NCI-H1694 (cell line): ENCODE measurements at regions not wholly inside any gene's neighbourhood (a gene's known extent, or its start where the extent isn't known, plus 50 kb on each side); places are given as distances from the start of the nearest gene placed in this dataset.

Experiments
- DNase-seq: peaks from one replicate; lab custom pipeline; 2025; lab: John Stamatoyannopoulos, UW

DNA sequence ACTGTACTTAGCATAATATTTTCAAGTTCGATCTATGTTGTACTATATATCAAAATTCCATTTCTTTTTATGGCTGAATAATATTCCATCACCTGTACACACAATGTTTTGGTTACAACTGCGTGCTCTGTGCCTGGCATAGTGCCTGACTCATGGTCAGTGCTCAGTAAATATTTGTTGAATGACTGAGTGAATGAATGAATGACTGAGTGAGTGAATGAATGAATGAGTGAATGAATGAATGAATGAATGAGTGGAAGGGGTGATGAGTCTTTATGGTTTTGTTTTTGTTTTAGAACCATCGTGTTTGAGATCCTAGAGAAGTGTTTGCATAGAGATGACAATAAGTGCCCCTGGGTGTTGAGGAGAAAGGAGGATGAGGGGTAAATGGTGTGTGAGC lies 155.3 kb downstream of the MRM1 start:
- DNase-seq = no peak

DNA sequence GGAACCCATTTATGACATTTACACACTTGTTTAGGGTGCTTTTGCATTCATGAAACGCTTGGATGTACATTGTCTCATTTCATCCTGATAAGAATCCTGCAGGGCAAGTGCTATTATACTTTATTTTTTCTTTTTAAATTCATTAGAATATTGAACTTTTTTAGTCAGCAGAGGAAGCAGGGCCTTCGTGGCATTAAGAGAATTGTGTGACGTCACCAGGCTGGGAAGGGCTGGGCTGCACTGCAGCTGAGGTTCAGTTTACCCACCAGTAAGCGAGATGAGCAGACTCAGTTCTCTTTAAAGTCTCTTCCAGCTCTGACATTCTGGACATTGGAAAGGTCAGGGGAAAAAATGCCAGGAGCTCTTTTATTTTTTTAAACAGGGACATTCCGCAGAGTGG lies 159.0 kb downstream of the MRM1 start:
- DNase-seq = no peak

DNA sequence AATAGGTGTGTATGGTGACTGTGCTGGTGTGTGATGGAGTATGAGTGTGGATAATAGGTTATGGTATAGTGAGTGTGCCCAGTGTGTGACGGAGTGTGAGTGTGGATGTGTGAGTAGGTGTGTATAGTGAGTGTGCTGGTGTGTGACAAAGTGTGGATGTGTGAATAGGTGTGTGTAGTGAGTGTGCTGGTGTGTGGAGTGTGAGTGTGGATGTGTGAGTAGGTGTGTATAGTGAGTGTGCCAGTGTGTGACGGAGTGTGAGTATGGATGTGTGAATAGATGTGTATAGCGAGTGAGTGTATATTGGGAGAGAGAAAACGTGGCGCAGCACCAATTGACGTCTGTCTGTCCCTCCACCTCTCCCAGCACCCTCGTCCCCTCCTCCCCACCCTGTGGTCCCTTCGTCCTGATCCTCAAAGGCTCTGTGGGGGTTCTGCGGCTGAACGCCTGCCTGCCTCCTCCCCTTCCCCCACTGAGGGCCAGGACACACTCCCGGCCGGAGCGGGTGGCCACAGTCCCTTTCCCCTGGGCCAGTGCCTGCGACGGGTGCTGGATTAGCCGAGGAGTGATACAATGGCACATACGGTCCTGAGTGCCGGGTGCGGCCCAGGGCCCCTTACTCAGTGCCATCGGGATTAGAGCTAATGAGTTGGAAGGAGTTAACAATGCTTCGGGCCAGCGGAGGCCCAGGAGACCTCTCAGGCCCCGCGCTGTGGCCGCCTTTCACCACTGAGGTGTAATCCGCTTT lies 160.0 kb downstream of the MRM1 start:
- DNase-seq = no peak

DNA sequence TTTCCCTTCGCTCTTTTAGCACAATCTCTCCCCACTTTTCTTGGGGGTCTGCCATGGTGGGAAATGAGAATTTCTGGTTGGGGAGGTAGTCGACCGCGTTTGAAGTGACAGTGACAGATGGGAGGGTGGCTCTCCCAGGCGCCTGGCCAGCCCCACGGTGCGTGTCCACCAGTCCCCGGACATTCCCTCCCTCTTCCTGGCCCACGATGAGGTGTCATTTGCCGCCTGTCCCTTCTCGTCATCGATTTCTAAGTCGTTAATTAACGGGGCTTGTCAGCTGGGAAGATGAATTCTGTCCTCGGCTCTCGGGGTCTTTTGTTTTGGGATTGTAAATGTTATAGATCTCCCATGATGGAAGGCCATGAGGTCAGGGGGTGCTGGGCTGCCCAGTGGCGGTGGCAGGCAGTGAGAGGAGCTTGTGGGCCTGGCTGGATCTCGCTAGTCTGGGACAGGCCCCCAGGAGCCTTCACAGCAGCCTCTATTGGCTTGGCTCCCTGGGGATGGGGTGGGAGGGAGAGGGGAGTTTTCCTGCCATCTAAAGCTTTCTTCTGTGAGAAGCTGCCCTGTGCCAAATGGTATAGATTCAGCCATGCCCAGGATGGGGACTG lies 164.2 kb downstream of the MRM1 start:
- DNase-seq = no peak

DNA sequence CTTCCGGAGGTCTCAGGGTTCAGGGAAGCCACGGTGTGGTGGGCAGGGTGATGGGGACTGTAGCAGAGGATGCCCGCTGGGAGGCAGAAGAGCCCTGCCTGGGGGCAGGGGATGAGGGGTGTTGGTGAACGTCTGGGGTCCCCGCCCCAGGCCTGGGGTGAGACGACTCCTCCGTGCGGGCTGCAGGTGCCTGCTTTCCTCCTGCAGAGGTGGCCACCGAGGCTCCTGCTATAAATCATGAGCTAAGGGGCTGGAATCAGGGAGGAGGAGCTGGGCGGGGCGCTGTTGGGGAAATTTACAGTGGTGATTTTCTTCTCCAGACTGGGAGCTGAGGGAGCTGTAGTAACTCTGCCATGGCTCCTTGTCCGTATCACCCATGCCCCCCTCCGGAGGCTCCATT lies 167.0 kb downstream of the MRM1 start:
- no peak for DNase-seq

DNA sequence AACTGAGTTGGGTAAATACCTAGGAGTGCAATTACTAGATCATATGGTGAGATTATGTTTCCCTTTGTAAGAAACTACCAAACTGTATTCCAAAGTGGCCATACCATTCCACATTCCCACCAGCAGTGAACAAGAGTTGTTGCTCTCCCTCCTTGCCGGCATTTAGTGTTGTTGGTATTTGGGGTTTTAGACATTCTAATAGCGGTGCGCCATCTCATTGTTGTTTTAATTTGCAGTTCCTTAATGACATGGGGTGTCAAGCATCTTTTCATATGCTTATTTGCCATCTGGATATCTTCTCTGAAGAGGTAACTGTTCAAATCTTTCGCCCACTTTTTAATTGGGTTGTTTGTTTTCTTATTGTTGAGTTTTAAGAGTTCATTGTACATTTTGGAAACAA lies 164.2 kb upstream of the LHX1 start:
- DNase-seq = no peak

DNA sequence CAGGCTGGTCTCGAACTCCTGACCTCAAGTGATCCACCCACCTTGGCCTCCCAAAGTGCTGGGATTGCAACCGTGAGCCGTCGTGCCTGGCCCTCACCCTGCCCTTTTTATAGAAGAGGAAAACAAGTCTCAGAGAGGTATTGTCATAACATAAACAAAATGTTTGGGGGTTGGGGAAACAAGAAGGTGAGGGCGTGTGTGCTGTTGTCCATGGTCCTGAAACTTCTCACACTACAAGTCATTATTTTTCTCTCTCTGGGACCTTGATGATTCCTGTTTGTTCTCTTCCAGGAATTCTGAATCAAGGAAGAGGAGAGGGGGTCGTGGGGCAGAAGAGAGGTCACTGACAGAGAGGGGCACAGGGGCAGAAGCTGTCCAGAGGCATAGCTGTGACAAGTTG lies 160.2 kb upstream of the LHX1 start:
- DNase-seq = no peak

DNA sequence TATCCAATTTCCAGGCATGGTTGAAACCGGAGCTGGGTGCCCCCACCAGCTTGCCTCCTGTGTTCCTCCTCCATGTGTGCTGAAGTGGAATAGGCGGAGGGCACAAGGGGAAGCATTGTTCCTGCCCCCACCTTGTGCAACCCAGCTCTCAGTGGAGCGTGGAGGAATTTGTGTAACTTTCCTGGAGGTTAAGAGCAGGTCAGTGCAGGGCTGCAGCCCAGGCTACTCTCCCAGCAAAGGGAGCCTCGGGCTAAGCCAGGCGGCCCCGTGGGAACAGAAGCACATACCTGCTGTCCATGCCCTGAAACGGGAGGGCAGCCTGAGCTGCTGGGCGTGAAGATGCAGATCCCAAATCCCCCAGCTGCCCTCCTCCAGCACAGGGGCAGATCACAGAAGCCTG lies 158.8 kb upstream of the LHX1 start:
- DNase-seq = no peak

DNA sequence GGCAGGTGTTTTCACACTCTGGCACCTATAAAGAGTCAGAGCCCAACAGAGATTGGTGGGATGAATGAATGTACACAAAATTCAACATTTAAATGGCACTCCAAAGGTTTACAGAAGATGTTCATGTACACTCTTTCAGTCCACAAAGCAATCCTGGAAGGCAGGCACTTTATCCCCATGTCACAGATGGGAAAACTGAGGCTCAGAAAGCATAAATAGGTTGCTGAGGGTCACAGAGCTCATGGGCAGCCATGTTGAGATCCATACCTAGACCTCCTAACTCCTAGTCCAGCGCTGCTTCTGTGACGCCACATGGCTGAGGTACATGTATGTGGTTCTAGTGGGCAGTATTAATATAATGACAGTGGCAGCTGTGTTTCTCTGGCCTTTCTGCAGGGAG lies 157.7 kb upstream of the LHX1 start:
- no peak for DNase-seq

DNA sequence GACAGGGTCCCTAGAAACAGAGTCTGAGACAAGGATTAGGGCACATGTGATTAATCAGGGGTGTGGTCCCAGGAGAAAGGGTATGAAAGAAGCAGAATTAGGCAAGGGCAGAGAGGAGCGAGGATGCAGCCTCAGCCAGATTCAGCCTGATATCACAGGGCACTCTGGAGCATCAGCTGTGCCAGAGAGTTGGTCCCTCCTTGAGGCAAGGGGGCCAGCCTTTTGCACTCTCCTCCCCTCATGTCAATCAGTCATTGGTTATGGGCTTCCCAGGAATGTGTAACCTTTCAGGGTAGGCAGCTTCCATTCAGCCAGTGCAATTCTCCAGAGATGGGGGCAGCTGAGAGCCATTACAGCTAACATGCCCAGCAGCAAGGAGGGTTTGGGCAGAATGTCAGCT lies 152.6 kb upstream of the LHX1 start:
- no peak for DNase-seq

DNA sequence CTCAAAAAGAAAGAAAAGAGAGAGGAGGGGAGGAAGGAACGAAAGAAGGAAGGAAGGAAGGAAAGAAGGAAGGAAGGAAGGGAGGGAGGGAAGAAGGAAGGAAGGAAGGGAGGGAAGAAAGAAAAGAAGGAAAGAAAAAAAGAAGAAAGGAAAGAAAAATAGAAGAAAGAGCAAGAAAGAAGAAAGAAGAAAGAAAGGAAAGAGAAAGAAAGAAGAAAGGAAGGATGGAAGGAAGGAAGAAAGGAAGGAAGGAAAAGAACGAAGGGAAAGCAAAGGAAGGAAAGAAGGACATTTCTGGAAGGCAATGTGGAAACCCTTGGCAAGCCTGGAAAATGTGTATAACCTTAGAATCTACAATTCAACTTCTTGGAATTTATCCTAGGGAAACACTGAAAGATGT lies 150.4 kb upstream of the LHX1 start:
- no peak for DNase-seq

DNA sequence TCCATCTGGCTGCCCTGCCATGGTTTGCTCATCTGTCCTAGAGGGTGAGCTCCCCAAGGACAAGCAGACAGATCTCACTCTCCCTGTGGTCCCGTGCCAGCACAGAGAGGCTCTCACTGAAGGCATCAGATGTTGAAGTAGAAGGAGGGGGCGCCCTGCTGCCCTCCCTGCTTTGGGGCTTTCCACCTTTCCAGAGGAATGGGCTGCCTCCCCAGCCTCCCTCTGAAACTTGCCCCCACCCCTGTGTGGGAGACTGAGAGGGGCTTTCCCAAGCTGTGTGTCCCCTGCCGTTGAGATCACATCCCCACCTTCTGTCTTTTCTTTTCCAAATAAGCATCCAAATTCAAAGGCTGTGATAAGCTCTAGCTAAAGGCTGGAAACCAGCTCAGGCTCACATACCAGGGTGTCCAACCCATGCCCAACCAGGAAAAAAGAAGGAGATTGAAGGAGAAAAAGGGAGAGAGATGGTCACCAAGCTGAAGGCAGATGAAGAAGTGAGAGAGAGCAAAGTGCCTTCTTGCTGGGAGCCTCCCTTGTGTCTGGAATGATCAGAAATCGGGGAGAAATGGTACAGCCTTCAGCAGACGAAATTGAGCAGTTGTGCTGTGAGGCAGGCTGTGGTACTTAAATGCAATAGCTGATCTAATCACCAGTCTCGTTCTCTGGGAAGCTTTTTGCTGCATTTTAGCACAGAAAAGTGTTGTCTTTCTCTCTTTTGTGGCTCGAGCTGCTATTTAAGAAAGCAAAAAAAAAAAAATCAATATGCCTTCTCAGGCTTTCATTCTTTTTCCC lies 145.9 kb upstream of the LHX1 start:
- DNase-seq = peak; percentile 50

DNA sequence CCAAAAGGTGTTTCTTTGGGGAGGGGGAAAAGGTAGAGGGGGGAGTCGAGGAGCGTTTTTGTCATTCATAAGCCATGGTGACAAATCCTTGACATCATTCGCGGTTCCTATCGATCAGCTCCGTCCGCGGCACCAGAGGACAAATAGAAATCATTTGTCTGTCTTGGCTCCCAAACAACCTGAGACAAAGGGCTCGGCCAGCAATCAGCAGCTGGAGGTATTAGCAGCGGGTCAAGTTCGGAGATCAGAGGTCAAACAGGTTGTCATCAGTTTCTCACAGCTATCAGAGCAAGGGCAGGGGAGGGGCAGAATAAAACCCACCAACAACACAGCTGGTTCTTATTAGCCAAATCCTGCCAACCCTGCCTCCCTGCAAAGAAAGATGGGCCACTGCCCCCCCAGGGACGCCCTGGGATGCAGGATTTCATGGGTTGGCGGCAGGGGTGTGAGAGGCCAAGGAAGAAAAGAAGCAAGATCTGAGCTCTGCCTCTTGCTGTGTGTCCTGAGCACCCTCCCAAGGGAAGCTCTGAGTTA lies 145.3 kb upstream of the LHX1 start:
- no peak for DNase-seq

DNA sequence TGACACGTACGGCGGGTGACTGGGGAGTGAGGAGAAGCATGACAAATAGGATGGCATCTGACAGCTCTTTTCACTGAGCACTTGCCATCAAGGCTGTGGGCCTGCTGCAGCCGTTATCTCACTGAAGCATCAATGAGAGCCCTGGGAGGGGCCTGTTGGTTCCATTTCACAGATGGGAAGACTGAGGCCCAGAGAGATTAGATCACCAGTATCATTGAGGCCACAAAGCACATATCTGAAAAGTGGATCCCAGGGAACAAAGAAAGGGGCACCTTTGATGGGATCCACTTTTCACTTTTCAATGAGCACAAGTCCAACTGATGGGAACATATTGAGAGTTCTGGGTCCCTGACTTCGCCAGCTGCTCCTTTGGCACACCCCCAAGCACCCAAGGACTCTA lies 144.4 kb upstream of the LHX1 start:
- DNase-seq = peak; percentile 22

DNA sequence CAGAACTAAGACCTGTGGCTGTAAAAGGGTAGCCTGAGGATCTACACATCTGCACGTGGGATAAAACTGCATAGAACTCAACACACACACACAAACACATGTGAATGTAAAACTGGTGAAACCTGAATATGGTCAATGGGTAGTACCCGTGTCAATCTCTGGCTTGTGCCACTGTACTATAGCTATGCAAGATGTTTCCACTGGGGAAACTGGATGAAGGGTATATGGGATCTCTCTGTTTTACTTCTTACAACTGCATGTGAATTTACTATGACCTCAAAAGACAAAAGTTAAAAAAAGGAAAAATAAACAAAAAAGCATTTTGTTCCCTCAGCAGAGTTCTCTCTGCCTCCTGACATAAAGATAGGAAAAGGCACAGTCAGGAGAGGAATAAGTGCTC lies 143.3 kb upstream of the LHX1 start:
- DNase-seq = no peak

DNA sequence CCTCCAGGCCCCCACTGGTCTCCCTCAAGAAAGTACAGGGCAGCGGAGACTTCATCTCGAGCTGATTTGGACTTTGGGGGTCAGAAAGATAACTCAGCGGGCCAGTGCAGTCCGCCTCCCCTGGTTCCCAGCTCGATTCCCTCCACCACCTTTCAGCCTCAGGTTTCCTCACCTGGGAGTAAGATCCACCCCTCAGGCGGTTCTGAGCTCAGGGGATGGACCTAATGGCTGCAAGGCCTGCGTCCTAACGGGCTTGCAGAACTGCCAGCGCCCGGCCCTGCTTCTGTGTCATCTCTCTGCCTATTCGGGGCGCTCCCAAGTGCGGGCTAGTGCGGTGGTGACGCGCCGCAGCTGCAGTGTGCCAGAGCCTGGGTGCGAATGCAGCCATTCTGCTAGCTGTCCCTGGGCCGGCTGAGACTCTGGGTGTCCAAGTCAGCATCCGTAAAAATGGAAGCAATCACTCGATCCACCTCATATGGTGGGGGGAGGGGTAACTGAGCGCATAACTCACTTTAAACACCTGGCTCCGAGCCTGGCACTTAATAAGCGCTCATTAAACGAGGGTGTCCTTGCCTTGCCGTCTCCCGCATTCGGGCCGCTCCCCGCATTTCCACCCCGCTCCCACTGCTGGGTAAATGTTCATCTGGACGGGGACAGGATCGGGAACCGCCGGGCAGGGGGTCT lies 129.6 kb upstream of the LHX1 start:
- DNase-seq = no peak

DNA sequence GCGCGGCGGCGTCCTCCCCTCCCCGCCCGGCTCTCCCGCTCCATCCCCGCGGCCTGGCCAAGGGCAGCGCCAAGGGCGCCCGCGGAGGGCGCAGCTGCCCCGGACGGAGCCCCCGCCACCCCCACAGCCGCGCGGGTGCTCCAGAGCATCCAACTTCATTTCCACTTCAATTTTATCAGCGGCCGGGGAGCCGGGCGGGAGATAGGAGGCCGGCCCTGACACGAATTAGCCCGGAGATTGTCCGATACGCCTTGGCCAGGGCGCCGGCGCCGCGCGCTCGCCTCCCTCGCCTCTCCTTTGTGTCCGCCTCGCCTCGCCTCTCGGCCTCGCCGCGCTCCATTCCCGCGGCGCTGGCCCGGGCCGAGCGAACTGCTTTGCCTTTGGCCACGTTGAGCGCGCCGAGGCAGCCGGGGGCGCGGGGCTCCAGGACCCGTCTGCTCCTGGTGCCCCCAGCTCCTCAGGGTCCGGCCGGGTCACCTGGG lies 129.1 kb upstream of the LHX1 start:
- no peak for DNase-seq

DNA sequence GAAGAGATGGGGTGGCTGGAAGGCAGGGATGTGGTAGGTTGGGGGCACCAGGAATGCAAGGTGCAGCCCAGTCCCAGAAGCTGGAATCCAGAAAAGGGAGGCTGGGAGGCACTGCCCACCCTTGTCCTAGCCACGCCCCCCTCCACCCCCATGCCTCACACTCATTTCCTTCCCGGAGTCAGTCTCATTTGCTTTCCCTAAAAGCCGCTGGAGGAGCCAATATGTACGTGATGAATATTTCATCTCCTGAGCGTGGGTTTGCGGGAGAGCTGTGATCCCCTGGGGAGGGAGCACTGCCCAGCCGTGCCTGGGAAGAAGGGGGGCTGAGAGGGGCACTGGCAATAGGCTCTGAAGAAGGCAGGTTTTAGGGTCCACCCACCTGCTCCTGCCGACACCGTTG lies 124.5 kb upstream of the LHX1 start:
- no peak for DNase-seq

DNA sequence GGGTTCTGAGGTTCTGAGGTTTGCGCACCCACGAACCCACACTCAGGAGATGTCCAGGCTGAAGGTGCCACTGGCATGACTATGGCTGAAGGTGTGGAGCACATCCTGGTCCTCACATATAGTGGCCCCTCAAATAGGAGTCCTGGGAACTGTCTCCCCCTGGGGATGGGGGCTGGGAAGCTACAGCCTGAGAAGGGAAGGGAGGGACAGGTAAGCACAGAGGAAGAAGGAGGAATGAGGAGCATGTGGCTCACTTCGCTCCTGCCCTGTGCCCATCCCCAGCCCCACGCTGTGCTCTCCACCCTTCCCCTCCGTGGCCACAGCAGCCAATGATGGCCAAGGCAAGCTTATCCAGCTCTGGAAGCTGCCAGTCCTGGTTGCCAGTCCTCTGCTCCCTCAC lies 123.9 kb upstream of the LHX1 start:
- DNase-seq = no peak

DNA sequence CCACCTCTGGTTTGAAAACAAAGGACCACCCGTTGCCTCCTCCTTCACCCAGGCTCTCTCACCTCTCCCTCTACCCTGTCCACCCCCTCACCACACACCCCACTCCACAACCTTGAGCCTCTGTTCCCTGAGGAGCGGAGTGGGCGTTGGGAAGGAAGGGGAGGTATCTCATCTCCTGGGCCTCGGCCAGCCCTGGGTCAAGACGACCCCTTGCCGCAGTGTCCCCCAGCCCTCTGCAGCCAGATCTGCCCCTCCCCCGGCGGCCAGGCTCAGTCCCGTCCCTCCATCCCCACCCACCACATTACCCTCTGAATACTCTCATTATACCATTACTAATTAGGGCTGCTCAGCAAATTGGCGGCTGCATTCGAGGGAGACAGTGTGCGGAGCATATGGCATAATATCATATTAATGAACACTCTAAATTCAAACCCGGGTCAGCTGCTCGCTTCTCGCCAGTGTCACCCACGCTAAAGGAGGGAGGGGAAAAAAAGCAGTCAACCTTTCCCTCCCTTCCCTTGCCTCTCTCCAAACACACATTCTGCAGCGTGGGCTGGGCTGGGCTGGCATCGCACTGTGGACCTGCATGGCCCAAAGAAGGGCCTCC lies 123.2 kb upstream of the LHX1 start:
- DNase-seq = peak; percentile 74

DNA sequence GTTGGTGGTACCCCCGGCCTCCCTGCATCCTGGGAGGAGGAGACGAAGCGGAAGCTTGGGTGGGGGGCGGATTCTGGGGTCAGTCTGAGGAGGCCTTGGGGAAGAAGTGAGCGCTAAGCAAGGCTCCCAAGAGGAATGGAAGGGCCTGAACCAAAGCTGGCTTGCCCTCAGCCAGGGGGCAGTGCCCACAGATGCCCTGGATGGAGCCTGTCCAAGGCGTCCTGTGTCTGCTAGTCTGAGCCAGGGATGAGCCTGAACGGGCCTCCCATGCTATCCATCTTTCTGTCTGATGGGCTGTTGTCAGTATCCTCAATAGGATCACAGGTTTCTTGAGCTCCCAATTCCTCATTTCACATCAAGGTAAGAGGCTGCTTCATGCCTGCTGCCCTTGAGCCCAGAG lies 122.3 kb upstream of the LHX1 start:
- DNase-seq = no peak
